B cell (primary cell): ENCODE measurements at regions not wholly inside any gene's neighbourhood (a gene's known extent, or its start where the extent isn't known, plus 50 kb on each side); places are given as distances from the start of the nearest gene placed in this dataset.

Experiments
- ATAC-seq: fragments of 200-7000 bp; cut with Tn5 transposase; one replicate; pipeline ENCODE4 v1.10.0; 2021; ENCODE audit warnings: low read depth, mild to moderate bottlenecking, moderate number of reproducible peaks, moderate library complexity
- CTCF ChIA-PET: fragments of 350-600 bp; sonication (Branson Sonifier 250); formaldehyde crosslinking; loops from one replicate; lab custom pipeline; 2021; ENCODE audit warnings: antibody characterized with exemption, inconsistent platforms; lab: Charles Lee
- POLR2A ChIA-PET: fragments of 350-600 bp; sonication (Branson Sonifier 250); formaldehyde crosslinking; loops from one replicate; lab custom pipeline; 2021; ENCODE audit warnings: antibody characterized with exemption; lab: Charles Lee
- DNase-seq: peaks from one replicate; pipeline ENCODE4 v3.0.0; 2013
- H2AFZ ChIP-seq: 2 replicates; pipeline ENCODE4 v1.6.1; 2012; ENCODE audit warnings: mild to moderate bottlenecking, low read depth, low read length; ENCODE audit not compliant: insufficient read depth, poor library complexity, severe bottlenecking
- H3K27ac ChIP-seq, 2 donors: 1 replicate in 1 of 2; 2 replicates in 1 of 2; pipeline ENCODE4 v1.5.1; 2012 to 2013; ENCODE audit warnings: low read length in 2 of 2, mild to moderate bottlenecking in 2 of 2, moderate library complexity in 1 of 2
- H3K27me3 ChIP-seq, 4 experiments: fragments of 200-600 bp in 1 of 4; sonication (generic) in 1 of 4; replicated peaks in 1 of 4; 1 replicate in 2 of 4; 2 replicates in 2 of 4; pipeline versions ENCODE4 v1.6.1 to v1.7.0; 2013 to 2016; ENCODE audit warnings: low read length in 3 of 4, mild to moderate bottlenecking in 2 of 4, mixed read lengths in 1 of 4, moderate library complexity in 1 of 4; ENCODE audit not compliant: insufficient read depth in 4 of 4, control insufficient read depth in 3 of 4; ENCODE audit errors: control extremely low read depth in 1 of 4
- H3K36me3 ChIP-seq, 2 experiments: replicated peaks in 1 of 2; 1 replicate in 1 of 2; 2 replicates in 1 of 2; pipeline versions ENCODE4 v1.6.1 to v1.7.1; 2013; ENCODE audit warnings: low read length in 1 of 2; ENCODE audit not compliant: insufficient read depth in 2 of 2, control insufficient read depth in 1 of 2; ENCODE audit errors: control extremely low read depth in 1 of 2, extremely low read depth in 1 of 2
- H3K4me1 ChIP-seq, 2 donors: fragments of 200-600 bp in 1 of 2; sonication (generic) in 1 of 2; 1 replicate in 1 of 2; 2 replicates in 1 of 2; pipeline versions ENCODE4 v1.5.1 to v1.6.1; 2013 to 2017; ENCODE audit warnings: low read length in 2 of 2; ENCODE audit not compliant: control insufficient read depth in 2 of 2, insufficient read depth in 2 of 2
- H3K4me2 ChIP-seq: replicated peaks from 2 replicates; pipeline ENCODE3; 2012; ENCODE audit warnings: mild to moderate bottlenecking, low read depth, low read length; ENCODE audit not compliant: poor library complexity, severe bottlenecking
- H3K4me3 ChIP-seq, 5 experiments: fragments of 200-600 bp in 1 of 5; sonication (generic) in 1 of 5; 1 replicate in 3 of 5; 2 replicates in 2 of 5; pipeline versions ENCODE4 v1.5.1 to v1.7.0; 2011 to 2016; ENCODE audit warnings: low read length in 4 of 5, mild to moderate bottlenecking in 4 of 5, low read depth in 2 of 5, control low read depth in 1 of 5, moderate library complexity in 1 of 5; ENCODE audit not compliant: insufficient read depth in 1 of 5; ENCODE audit errors: control extremely low read depth in 1 of 5, extremely low read depth in 1 of 5
- H3K79me2 ChIP-seq: fragments of 200-600 bp; sonication (generic); one replicate; pipeline ENCODE4 v1.6.0; 2016; ENCODE audit warnings: low read length; ENCODE audit not compliant: control insufficient read depth, insufficient read depth
- H3K9ac ChIP-seq: fragments of 200-600 bp; sonication (generic); 2 replicates; pipeline ENCODE4 v1.6.1; 2017; ENCODE audit warnings: mild to moderate bottlenecking, low read length, moderate library complexity
- H3K9me3 ChIP-seq, 3 donors: one replicate each; pipeline versions ENCODE4 v1.6.1 to v1.7.1; 2013; ENCODE audit warnings: low read length in 2 of 3; ENCODE audit not compliant: control insufficient read depth in 2 of 3, insufficient read depth in 1 of 3; ENCODE audit errors: control extremely low read depth in 1 of 3
- H4K20me1 ChIP-seq: 2 replicates; pipeline ENCODE4 v1.6.0; 2012; ENCODE audit warnings: mild to moderate bottlenecking, low read length; ENCODE audit not compliant: insufficient read depth, control insufficient read depth, poor library complexity, severe bottlenecking
- H3K27ac Mint-ChIP-seq: one replicate; pipeline ENCODE4 v1.8.0; 2021; ENCODE audit warnings: mixed read lengths
- H3K27me3 Mint-ChIP-seq: one replicate; pipeline ENCODE4 v1.8.0; 2021; ENCODE audit warnings: mixed read lengths
- H3K4me1 Mint-ChIP-seq: one replicate; pipeline ENCODE4 v1.8.0; 2021; ENCODE audit warnings: mixed read lengths
- H3K4me3 Mint-ChIP-seq: one replicate; pipeline ENCODE4 v1.8.0; 2021; ENCODE audit warnings: mixed read lengths
- H3K9me3 Mint-ChIP-seq: one replicate; pipeline ENCODE4 v1.8.0; 2022; ENCODE audit warnings: mixed read lengths; ENCODE audit not compliant: insufficient read depth
- CTCF ChIP-seq: fragments of 200-600 bp; IDR thresholded peaks from one replicate; pipeline ENCODE4 v1.8.0; 2022; ENCODE audit warnings: antibody characterized with exemption, mild to moderate bottlenecking
- EZH2 ChIP-seq: IDR thresholded peaks from 2 replicates; pipeline ENCODE4 v1.6.1; 2012; ENCODE audit warnings: borderline replicate concordance, low read depth, mild to moderate bottlenecking, moderate library complexity, low read length; ENCODE audit not compliant: insufficient read depth, poor library complexity, severe bottlenecking
- WGBS: methylation state at CpG from one replicate; pipeline ENCODE4 v1.1.5; 2013; ENCODE audit warnings: missing lambda C conversion rate; ENCODE audit not compliant: insufficient coverage; 5-methylcytosine and 5-hydroxymethylcytosine counted together
- intact Hi-C: fragments of 100-400 bp; cut with micrococcal nuclease; formaldehyde crosslinking; loops from one replicate; pipeline ENCODE4 v1.10.0; 2022

GRCh38 chr20:1724901-1725300 is 67.3 kb upstream of the SIRPG start:
- H2AFZ ChIP-seq = no peak overlapping the region
- no peaks in the 10 kb centered on the region for H4K20me1 ChIP-seq
- no peak overlapping the region for H3K9ac ChIP-seq
- WGBS = no CpG with 5 or more reads among the region's 3 CpGs
- Mint-ChIP-seq H3K27ac (no peak overlapping the region), H3K9me3 (peaks cover 17% of the 10 kb centered on the region), H3K4me1 (peaks cover 16% of the 10 kb centered on the region), H3K27me3 (no peaks in the 10 kb centered on the region), H3K4me3 (no peak overlapping the region)
- H3K27me3 ChIP-seq = no peaks in the 10 kb centered on the region
- intact Hi-C loops = no loop called here
- H3K9me3 ChIP-seq = peaks cover 3 to 7% (median 4%) of the 10 kb centered on the region in 3 donors
- H3K4me2 ChIP-seq = no peak overlapping the region
- no peaks in the 10 kb centered on the region for H3K79me2 ChIP-seq
- H3K36me3 ChIP-seq = no peaks in the 10 kb centered on the region
- no peak for TF ChIP-seq EZH2
- no peak for TF ChIP-seq CTCF
- POLR2A ChIA-PET = no interaction called here
- no peak overlapping the region for H3K27ac ChIP-seq
- CTCF ChIA-PET = no interaction called here
- no peak overlapping the region for H3K4me3 ChIP-seq
- peaks cover 10 to 18% of the 10 kb centered on the region in 2 donors for H3K4me1 ChIP-seq
- no peak for ATAC-seq
- DNase-seq = no peak

- ATAC-seq (no peak), DNase-seq (no peak)
- Histone ChIP-seq H3K27me3 (no peaks in the 10 kb centered on the region), H3K4me1 (peaks cover 10 to 22% of the 10 kb centered on the region in 2 donors), H2AFZ (peak overlapping the region; percentile 41), H3K36me3 (no peaks in the 10 kb centered on the region), H4K20me1 (no peaks in the 10 kb centered on the region), H3K4me2 (no peak overlapping the region), H3K79me2 (no peaks in the 10 kb centered on the region), H3K9me3 (peaks cover 3 to 7% (median 4%) of the 10 kb centered on the region in 3 donors), H3K27ac (no peak overlapping the region), H3K4me3 (no peak overlapping the region), H3K9ac (no peak overlapping the region)
- WGBS = no CpG with 5 or more reads among the region's 2 CpGs
- H3K4me1 Mint-ChIP-seq = peaks cover 16% of the 10 kb centered on the region
- H3K27ac Mint-ChIP-seq = no peak overlapping the region
- TF ChIP-seq EZH2 = no peak
- no peak for TF ChIP-seq CTCF
- no peak overlapping the region for H3K4me3 Mint-ChIP-seq
- ChIA-PET CTCF (no interaction called here), POLR2A (no interaction called here)
- peaks cover 7% of the 10 kb centered on the region for H3K27me3 Mint-ChIP-seq
- intact Hi-C loops = no loop called here
- H3K9me3 Mint-ChIP-seq = peaks cover 17% of the 10 kb centered on the region
These were observed 65.0 kb upstream of the SIRPG start for GRCh38 chr20:1722513-1723050.
